Breast epithelium (tissue), 4 donors: ENCODE measurements at regions not wholly inside any gene's neighbourhood (a gene's known extent, or its start where the extent isn't known, plus 50 kb on each side); places are given as distances from the start of the nearest gene placed in this dataset.

Source experiments
- DNase-seq, 2 donors: peaks; one replicate each; pipeline ENCODE4 v3.0.0-alpha.2; 2019; ENCODE audit warnings: low spot score in 2 of 2
- H3K27ac ChIP-seq, 2 donors: fragments of 200-600 bp; sonication (generic) in 1 of 2; one replicate each; pipeline ENCODE4 v1.5.1; 2016 to 2019; ENCODE audit warnings: mild to moderate bottlenecking in 1 of 2
- H3K27me3 ChIP-seq, 2 donors: fragments of 200-600 bp; sonication (generic) in 1 of 2; one replicate each; pipeline versions ENCODE4 v1.5.1 to v1.6.0; 2017 to 2019; ENCODE audit warnings: control low read depth in 1 of 2, mild to moderate bottlenecking in 1 of 2
- H3K36me3 ChIP-seq: fragments of 200-600 bp; one replicate; pipeline ENCODE4 v1.5.1; 2019
- H3K4me1 ChIP-seq, 2 donors: fragments of 200-600 bp; sonication (generic); one replicate each; pipeline ENCODE4 v1.5.1; 2016 to 2019; ENCODE audit warnings: control low read depth in 1 of 2
- H3K4me3 ChIP-seq, 3 donors: fragments of 200-600 bp; sonication (generic); 1 replicate in 2 of 3; 2 replicates in 1 of 3; pipeline ENCODE4 v1.5.1; 2016 to 2019; ENCODE audit warnings: mild to moderate bottlenecking in 3 of 3, moderate library complexity in 2 of 3
- H3K9me3 ChIP-seq, 2 donors: fragments of 200-600 bp; sonication (generic) in 1 of 2; one replicate each; pipeline ENCODE4 v1.5.1; 2016 to 2019; ENCODE audit warnings: control low read depth in 1 of 2
- POLR2A ChIP-seq: fragments of 450-650 bp; IDR thresholded peaks from one replicate; pipeline ENCODE4 v1.6.1; 2016; ENCODE audit warnings: antibody characterized with exemption, mild to moderate bottlenecking, moderate library complexity
- POLR2AphosphoS5 ChIP-seq, 3 donors: sonication (generic); formaldehyde crosslinking; IDR thresholded peaks; one replicate each; pipeline ENCODE4 v1.6.1; 2017; ENCODE audit warnings: antibody characterized with exemption in 3 of 3
- intact Hi-C: fragments of 100-400 bp; cut with DNase I; formaldehyde crosslinking; loops from one replicate; pipeline ENCODE4 v1.15.1; 2023; ENCODE audit warnings: low total_unique reads
- TF ChIP-seq, protein P1 (sequence below), 3 donors: fragments of 450-650 bp; IDR thresholded peaks; one replicate each; pipeline ENCODE4 v1.5.1; 2016 to 2017; ENCODE audit warnings: antibody characterized with exemption in 3 of 3, mild to moderate bottlenecking in 3 of 3, moderate library complexity in 3 of 3

DNA sequence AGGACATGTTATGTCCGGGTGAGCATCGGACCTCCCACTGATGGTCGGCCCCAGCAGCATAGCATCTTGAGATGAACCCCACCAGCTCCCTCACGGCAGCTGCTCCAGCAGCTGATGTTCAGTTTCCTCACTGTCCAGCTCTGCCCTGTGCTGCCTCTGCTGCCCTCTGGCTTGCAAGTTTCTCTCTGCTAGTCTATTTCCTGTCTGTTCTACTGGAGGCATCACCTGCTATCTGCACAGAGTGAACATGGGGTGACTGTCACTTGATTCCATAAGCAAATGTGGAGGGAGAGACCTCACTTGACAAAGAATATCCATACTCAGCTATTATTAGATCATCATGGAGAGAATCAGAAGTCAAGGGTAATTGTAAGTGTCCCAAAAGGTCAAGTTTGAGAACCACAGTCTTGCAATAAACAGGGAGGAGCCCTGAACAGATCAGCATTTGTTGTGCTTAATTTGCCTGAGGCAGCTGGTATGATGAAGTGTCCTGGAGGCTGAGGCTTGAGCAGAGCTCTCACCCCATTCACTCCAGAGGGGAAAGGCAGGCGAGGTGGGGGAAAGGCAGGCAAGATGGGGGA, 702.8 kb downstream of the SEMA5A start:
- intact Hi-C loops: no loop called here
- Histone ChIP-seq H3K27ac (peak overlapping the region in 1 of 2 donors; percentile 72), H3K4me1 (no peaks in the 10 kb centered on the region), H3K36me3 (no peaks in the 10 kb centered on the region), H3K27me3 (no peaks in the 10 kb centered on the region), H3K4me3 (no peak overlapping the region), H3K9me3 (peaks cover 4 to 8% of the 10 kb centered on the region in 2 donors)
- TF ChIP-seq POLR2AphosphoS5 (IDR thresholded peaks at IDR 0.05): no peak
- TF ChIP-seq, protein P1, sequence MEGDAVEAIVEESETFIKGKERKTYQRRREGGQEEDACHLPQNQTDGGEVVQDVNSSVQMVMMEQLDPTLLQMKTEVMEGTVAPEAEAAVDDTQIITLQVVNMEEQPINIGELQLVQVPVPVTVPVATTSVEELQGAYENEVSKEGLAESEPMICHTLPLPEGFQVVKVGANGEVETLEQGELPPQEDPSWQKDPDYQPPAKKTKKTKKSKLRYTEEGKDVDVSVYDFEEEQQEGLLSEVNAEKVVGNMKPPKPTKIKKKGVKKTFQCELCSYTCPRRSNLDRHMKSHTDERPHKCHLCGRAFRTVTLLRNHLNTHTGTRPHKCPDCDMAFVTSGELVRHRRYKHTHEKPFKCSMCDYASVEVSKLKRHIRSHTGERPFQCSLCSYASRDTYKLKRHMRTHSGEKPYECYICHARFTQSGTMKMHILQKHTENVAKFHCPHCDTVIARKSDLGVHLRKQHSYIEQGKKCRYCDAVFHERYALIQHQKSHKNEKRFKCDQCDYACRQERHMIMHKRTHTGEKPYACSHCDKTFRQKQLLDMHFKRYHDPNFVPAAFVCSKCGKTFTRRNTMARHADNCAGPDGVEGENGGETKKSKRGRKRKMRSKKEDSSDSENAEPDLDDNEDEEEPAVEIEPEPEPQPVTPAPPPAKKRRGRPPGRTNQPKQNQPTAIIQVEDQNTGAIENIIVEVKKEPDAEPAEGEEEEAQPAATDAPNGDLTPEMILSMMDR (IDR thresholded peaks at IDR 0.05): no peak
- no peak for TF ChIP-seq POLR2A
- DNase-seq: no peak

DNA sequence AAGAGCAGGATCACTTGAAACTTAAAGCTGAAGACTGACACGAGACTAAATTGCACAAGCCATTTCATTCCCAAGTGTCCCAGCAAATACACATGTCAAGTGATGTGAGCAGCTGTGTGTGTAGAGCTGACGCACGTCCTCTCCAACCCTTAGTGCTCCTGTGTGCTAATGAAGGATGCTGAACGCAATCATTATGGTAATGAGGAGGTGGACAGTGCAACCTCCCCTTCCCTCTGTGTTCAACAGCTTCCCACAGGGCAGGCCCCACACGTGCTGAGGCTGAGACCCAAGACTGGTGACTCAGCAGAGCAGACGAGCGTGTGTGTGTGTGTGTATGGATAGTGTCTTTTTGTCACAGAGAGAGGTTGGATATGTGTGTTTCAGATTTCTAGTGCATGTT, 702.1 kb downstream of the SEMA5A start:
- TF ChIP-seq, protein P1 (IDR thresholded peaks at IDR 0.05): no peak
- TF ChIP-seq POLR2AphosphoS5 (IDR thresholded peaks at IDR 0.05): peak; percentile 32 to 38 (median 36)
- TF ChIP-seq POLR2A: no peak
- H3K4me1 ChIP-seq: no peaks in the 10 kb centered on the region
- intact Hi-C loops: no loop called here
- H3K36me3 ChIP-seq: no peaks in the 10 kb centered on the region
- no peaks in the 10 kb centered on the region for H3K27me3 ChIP-seq
- peak overlapping the region in 1 of 2 donors; percentile 67 for H3K27ac ChIP-seq
- H3K9me3 ChIP-seq: peaks cover 4 to 8% of the 10 kb centered on the region in 2 donors
- no peak for DNase-seq
- H3K4me3 ChIP-seq: no peak overlapping the region

DNA sequence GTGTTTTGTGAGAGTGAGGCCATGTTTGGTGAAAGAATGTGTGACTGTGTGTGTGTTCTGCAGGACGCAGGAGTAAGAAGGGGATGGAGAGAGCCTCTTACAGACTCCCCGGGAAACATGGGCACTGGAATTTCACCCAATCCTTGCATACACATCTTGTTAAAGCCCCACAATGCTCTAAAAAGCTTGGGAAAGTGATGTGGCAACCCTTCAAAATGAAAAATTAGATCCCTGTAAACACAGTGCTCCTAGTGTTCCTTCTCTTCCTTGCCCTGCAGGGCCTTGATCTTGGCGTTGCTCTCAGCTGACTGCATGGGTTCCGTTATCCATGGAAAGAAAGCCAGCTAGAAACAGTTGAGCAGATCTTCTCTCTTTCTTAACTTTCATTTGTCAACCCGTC, 701.7 kb downstream of the SEMA5A start:
- Histone ChIP-seq H3K27ac (peak overlapping the region in 1 of 2 donors; percentile 67), H3K36me3 (no peaks in the 10 kb centered on the region), H3K4me3 (no peak overlapping the region), H3K9me3 (peaks cover 4 to 8% of the 10 kb centered on the region in 2 donors), H3K27me3 (no peaks in the 10 kb centered on the region), H3K4me1 (no peaks in the 10 kb centered on the region)
- intact Hi-C loops: no loop called here
- no peak for DNase-seq
- TF ChIP-seq POLR2AphosphoS5 (IDR thresholded peaks at IDR 0.05) (no peak), POLR2A (no peak)
- TF ChIP-seq, protein P1 (IDR thresholded peaks at IDR 0.05): no peak

DNA sequence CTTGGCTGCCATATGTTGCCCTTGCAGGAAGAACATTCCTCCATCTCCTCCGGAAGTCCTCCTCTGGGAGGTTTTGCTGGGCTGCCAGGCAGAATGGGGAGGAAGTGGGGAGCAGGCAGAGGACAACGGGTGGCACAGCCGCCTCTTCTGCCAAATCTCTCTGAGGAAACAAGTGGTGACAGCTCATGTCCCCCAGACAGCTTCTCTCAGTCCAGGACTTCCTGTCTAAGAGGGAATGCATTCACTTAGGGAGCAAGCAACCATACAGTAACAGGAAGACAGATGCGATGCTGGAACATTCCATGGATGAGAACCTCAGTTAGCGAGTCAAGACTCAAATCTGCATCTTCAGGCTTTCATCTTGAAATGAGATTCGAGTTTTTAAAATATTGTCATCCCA, 701.0 kb downstream of the SEMA5A start:
- intact Hi-C loops: no loop called here
- peaks cover 4 to 8% of the 10 kb centered on the region in 2 donors for H3K9me3 ChIP-seq
- DNase-seq: no peak
- H3K27ac ChIP-seq: peak overlapping the region in 1 of 2 donors; percentile 35
- no peaks in the 10 kb centered on the region for H3K27me3 ChIP-seq
- H3K4me3 ChIP-seq: no peak overlapping the region
- no peaks in the 10 kb centered on the region for H3K4me1 ChIP-seq
- H3K36me3 ChIP-seq: no peaks in the 10 kb centered on the region
- TF ChIP-seq, protein P1 (IDR thresholded peaks at IDR 0.05): no peak
- no peak for TF ChIP-seq POLR2A
- TF ChIP-seq POLR2AphosphoS5 (IDR thresholded peaks at IDR 0.05): no peak

DNA sequence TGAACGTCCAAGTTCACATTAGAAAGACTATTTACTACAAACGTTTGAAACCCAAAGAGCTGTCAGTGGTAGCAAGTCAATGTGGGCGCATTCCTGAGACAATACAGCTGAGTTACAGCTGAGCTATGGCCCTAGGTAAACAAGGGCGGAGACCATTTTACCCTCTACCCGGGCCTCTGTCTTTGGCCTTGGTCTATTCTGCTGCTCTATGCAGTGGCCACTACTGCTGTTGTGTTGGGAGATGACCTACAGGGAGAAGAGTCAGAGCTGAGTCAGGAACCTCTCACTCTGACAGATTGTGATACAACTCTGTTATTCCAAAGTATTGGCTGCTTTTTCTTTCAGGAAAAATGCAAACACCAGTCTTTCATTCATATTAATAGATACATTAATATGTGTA, 700.6 kb downstream of the SEMA5A start:
- peaks cover 4% of the 10 kb centered on the region in 2 donors for H3K9me3 ChIP-seq
- no peaks in the 10 kb centered on the region for H3K4me1 ChIP-seq
- TF ChIP-seq POLR2A: no peak
- TF ChIP-seq, protein P1 (IDR thresholded peaks at IDR 0.05): no peak
- no peak for TF ChIP-seq POLR2AphosphoS5 (IDR thresholded peaks at IDR 0.05)
- no peak overlapping the region for H3K27ac ChIP-seq
- H3K4me3 ChIP-seq: no peak overlapping the region
- DNase-seq: no peak
- H3K27me3 ChIP-seq: no peaks in the 10 kb centered on the region
- no peaks in the 10 kb centered on the region for H3K36me3 ChIP-seq
- intact Hi-C loops: no loop called here
